ENCODE measurements at regions not wholly inside any gene's neighbourhood (a gene's known extent, or its start where the extent isn't known, plus 50 kb on each side); places are given as distances from the start of the nearest gene placed in this dataset.
A peak's percentile ranks its signal among the peaks of the same experiment; 100 is the strongest.
"Not testable (repeated sequence)": the region's sequence is repeated elsewhere in the genome, so short reads cannot be mapped to it uniquely, and the experiment has no call there.

DNA sequence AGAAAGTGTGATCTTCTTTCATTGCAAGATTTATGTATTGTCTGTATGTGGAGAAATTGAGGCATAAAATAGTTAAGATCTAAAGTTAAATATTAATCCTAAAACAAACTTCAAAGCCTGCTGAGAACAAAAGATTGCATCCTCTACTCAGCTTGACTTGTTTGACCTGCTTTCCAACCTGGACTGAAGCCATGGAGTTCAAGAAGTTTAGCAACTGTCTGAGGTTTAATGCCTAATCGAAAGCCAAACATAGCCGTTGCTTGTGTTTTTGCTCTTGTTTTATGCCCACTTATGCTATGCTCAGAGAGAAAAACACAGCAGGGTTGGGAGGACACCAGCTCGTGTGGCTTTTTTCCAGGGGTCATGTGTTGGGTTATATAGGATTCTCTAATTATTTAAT, 135.6 kb downstream of the NUFIP1 start:
- Histone ChIP-seq H3K4me3 (replicated peaks in 1 of 3) (no peak overlapping the region), H3K4me1 (peaks cover 27 to 32% of the 10 kb centered on the region in 2 donors), H3K27ac (peak overlapping the region; percentile 4 to 80 (median 42)), H3K27me3 (no peaks in the 10 kb centered on the region), H3K36me3 (no peaks in the 10 kb centered on the region), H3K9me3 (no peaks in the 10 kb centered on the region)
- intact Hi-C loops (cut with DNase I): no loop called here
- peak; percentile 19 to 54 for DNase-seq
- TF ChIP-seq CTCF (IDR thresholded peaks at IDR 0.05) (no peak), POLR2A (IDR thresholded peaks at IDR 0.05) (no peak)
- 17 to 31% methylated on average over 3 of the region's 3 CpGs for WGBS, 2 donors

DNA sequence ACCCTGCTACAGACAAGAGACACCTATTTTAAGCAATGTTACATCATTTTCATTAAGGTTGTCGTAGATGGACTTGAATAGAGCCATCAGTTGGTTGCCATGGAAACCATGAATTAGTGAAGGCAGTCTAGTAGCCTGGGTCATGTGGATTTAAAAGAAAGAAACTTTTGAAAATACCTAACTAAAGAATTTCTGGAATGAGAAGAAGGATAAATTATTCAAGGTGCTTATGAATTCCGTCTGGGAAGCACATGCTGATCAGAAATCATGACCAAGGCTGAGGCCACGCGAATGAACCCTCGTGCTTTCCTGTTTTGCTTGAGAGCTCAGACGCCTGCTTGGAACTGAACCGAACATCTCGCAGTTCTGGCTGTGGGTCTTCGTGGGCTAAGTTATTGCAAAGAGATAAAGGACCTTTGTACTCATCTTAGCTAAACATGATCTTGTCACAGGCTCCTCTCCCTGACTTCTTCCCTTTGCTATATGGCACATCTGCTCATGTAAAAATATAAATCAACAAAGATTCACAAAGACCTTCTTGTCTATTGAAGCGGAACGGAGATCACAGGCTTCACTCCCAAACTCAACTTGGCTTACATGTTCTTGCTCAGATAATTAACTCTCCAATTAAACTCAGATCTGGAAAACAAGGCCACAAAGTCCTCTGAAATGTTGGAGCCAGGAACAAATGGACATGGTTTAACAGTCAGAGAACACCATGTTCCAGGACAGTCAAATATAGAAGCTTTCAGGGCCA, 140.2 kb downstream of the NUFIP1 start:
- Histone ChIP-seq H3K27ac (peak overlapping the region; percentile 67 to 87 (median 70)), H3K9me3 (no peaks in the 10 kb centered on the region), H3K36me3 (no peaks in the 10 kb centered on the region), H3K4me3 (replicated peaks in 1 of 3) (no peak overlapping the region), H3K4me1 (peaks cover 23 to 28% of the 10 kb centered on the region in 2 donors), H3K27me3 (no peaks in the 10 kb centered on the region)
- DNase-seq: peak in 1 of 2 donors; percentile 76
- TF ChIP-seq POLR2A (IDR thresholded peaks at IDR 0.05) (no peak), CTCF (IDR thresholded peaks at IDR 0.05) (no peak)
- WGBS, 2 donors: 58 to 86% methylated on average over 11 of the region's 11 CpGs
- intact Hi-C loops (cut with DNase I): no loop called here

- 68 to 75% methylated on average over 11 of the region's 11 CpGs for WGBS, 2 donors
- H3K27ac ChIP-seq; H3K9me3 ChIP-seq; H3K27me3 ChIP-seq; H3K4me3 ChIP-seq (replicated peaks in 1 of 3); intact Hi-C loops (cut with DNase I); H3K36me3 ChIP-seq: not testable (repeated sequence)
- DNase-seq: peak in 1 of 2 donors; percentile 13
- H3K4me1 ChIP-seq: peaks cover 15 to 21% of the 10 kb centered on the region in 2 donors
Measured at GRCh38 chr13:44845281-44846058, 143.8 kb downstream of the NUFIP1 start.

DNA sequence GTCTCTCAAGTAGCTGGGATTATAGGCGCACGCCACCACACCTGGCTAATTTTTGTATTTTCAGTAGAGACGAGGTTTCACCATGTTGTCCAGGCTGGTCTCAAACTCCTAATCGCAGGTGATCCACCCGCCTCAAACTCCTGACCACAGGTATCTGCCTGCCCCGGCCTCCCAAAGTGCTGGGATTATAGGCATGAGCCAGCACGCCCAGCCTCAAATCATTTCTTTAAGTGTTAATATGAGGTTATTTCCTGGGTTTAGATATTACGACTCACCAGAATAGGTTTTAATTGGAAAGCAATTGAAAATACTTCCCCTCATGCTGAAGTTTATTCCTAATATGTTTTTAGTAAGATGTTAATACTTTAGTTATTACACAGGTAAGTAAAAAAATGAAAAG, 144.5 kb downstream of the NUFIP1 start:
- Histone ChIP-seq H3K27me3 (no peaks in the 10 kb centered on the region), H3K4me3 (replicated peaks in 1 of 3) (no peak overlapping the region), H3K36me3 (no peaks in the 10 kb centered on the region), H3K4me1 (peaks cover 9 to 17% of the 10 kb centered on the region in 2 donors), H3K9me3 (no peaks in the 10 kb centered on the region), H3K27ac (no peak overlapping the region)
- TF ChIP-seq POLR2A (IDR thresholded peaks at IDR 0.05) (no peak), CTCF (IDR thresholded peaks at IDR 0.05) (no peak)
- 95 to 96% methylated on average over 8 of the region's 8 CpGs for WGBS, 2 donors
- DNase-seq: no peak
- intact Hi-C loops (cut with DNase I): no loop called here

DNA sequence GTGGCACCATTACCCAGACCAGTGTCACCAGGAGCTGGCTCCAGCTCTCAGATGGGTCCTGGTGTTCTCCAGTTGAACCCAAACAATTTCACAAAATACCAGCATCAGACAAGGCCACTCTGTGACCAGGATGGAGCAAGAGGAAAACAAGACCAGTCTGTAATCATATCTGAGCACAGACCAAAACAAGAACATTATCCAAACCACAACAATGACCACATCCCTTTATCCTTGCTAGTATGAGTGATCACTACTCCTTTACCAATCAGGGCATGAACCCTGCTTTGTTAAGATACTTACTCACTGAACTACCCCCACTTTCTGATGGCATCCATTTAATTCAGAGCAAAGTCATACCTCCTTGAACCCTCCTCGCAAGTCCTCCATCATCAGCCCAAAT, 145.9 kb downstream of the NUFIP1 start:
- H3K36me3 ChIP-seq: no peaks in the 10 kb centered on the region
- no peak for DNase-seq
- intact Hi-C loops (cut with DNase I): no loop called here
- no peak overlapping the region for H3K4me3 ChIP-seq (replicated peaks in 1 of 3)
- peaks cover 0 to 9% of the 10 kb centered on the region in 2 donors for H3K4me1 ChIP-seq
- no peak for TF ChIP-seq POLR2A (IDR thresholded peaks at IDR 0.05)
- TF ChIP-seq CTCF (IDR thresholded peaks at IDR 0.05): no peak
- no peaks in the 10 kb centered on the region for H3K9me3 ChIP-seq
- no peaks in the 10 kb centered on the region for H3K27me3 ChIP-seq
- H3K27ac ChIP-seq: no peak overlapping the region
- WGBS, 2 donors: 94 to 97% methylated on average over 1 of the region's 1 CpG

Measured in thyroid gland (tissue), 4 donors.